SKM-1 treated with dmso at 0.1 percent for 144 hours (cell line): ENCODE measurements at regions not wholly inside any gene's neighbourhood (a gene's known extent, or its start where the extent isn't known, plus 50 kb on each side); places are given as distances from the start of the nearest gene placed in this dataset.

Source experiments
- DNase-seq: peaks from one replicate; lab custom pipeline; 2025; ENCODE audit not compliant: unreplicated experiment; lab: John Stamatoyannopoulos, UW

DNA sequence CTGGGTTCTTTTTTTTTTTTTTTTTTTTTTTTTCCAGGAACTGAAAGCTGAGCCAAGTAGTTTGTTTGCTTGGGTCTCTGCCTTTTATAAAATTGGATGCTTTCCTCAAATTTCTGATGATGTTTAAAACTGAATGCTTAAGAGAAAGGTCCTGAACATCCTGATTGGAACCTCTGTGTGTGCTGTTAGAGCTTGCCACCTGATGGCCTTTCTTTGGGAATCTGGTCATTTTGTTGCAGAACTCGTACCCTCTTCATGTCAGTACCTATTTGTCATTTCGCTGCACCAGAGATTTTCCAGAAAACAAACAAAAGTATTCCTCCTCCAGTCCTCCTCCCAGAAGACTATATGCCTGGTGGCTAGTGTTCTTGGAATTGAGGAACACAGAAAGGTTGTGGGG is 81.2 kb upstream of the KLF12 start:
- no peak for DNase-seq

DNA sequence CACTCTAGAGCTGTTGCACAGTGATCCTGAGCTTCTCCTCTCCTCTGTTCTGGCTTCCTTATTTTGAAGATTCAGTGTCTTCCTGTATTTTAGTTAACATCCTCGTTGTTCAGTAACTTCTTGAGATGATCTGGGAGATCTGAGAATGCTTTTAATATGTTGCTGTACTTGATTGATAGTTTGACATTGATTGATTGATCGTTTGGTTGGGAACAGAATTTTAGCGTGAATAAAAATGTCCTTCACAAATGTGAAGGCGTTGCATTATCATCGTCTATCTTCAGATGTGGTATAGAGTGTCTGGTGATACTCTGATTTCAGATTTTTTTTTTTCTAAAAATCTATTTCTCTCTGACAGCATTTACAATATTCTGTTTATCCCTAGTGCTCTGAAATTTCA is 80.1 kb upstream of the KLF12 start:
- no peak for DNase-seq

DNA sequence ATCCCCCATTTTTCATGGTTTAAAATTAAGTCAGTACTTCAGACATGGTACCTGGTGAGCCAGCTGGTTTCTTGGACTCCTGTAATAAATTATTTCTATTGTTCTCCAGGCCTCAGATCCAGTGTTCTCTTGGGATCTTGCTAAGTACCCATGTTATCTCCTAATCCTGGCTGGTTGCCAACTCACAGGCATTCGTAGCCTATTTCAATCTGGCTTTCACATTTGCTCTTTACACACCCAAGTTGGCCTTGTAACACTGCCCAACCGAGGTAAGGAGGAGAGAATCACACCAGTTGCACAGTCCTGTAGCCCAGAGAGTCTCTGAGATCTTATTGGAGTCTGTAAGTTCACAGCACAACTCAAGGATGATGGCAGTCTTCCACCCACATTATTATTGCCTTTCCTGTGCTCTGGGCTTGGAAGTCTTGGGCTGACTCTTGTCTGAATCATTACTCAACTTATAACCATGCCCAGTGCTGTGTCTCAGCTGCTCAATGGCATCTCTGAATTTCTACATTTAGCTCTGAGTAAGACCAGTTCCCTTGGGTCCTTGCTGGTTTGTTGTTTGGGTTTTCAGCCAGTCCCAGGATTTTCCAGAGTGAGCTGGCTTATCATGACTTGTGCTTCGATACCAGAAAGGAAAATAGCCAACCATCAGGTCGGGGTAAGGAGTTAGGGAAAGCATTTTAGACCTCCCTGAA is 76.6 kb upstream of the KLF12 start:
- no peak for DNase-seq

DNA sequence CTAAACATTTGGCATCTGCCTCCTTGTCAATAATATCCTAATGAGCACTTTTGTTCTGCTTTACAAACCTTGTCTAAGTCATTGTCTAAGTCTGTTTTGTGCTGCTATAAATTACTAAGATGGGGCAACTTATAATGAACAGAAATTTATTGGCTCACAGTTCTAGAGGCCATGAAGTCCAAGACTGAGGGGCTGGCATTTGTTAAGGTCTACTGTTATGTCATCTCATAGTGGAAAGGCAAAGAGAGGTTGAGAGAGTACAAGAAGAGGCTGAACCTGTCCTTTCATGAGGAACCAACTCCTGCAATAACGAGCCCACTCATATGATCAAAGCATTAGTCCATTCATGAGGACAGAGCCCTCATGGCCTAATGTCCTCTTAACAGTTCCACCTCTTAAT is 72.7 kb upstream of the KLF12 start:
- no peak for DNase-seq

DNA sequence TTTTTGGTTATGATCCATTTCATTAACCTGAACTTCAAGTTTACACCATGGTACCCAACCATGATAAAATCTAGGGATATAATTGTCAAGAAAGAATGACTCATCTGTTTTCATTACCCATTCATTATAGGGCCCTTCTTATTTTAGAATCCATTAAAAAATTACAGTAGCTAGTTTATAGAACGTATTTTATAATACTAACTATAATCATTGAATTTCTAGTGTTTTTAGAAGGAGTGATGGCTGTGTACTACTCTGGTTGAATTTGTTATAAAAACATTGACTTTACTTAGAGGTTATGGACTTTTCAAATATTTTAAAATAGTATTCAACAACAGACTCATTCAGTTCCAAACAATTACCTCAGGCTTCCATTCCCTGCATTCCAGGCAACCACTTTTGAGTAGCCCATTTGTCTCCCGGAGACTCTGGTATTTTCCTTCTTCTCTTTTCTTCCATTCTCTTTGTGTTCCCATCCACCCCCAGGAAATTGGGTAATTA is 71.9 kb upstream of the KLF12 start:
- no peak for DNase-seq

DNA sequence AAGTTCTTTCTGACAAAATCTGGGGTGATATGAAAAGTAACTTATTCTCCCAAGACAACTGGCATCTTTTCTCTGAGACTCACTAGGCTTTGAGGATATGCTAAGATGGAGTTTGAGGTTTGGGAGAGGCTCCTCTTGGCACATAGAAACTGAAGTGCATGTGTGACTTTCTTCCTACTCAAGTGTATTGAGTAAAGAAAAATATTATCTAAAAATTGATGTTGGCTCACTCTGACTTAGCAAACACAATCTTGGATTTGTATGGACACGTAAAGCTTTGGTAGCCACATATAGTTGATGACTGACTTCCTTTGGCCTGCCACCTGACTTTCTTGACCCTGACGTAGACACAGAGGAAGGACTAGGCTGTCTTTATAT is 71.1 kb upstream of the KLF12 start:
- no peak for DNase-seq

DNA sequence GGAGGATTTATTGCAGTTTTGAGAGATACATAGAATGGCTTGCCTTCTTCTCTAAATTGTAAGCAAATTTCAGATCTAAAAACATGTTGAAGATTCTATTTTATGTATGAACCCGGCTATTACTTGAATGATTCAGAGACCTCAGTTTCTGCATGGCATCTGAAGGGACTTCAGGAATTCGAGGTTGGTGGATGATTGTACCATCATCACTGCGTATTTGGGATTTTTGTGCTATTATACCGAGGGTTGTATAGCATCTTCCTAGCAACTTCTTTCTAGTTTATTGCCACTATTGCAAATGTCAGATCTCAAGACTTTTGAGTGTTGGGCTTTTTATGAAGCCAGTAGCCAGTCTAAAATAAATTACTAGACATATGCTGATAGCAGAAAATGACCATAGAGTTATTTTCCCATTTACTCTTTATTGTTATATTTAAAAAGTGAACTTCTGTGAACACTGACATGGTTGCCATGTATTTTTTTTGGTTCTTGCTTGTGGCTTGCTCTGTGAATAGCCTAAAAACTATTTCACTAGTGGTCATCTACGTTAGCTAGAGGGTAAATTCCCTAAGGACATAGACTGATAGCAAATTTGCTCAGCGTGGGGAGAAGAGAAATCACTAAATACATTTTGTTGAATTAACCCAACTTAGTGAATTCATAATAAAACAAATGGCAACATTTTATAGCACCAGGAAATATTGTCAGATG is 70.6 kb upstream of the KLF12 start:
- no peak for DNase-seq

DNA sequence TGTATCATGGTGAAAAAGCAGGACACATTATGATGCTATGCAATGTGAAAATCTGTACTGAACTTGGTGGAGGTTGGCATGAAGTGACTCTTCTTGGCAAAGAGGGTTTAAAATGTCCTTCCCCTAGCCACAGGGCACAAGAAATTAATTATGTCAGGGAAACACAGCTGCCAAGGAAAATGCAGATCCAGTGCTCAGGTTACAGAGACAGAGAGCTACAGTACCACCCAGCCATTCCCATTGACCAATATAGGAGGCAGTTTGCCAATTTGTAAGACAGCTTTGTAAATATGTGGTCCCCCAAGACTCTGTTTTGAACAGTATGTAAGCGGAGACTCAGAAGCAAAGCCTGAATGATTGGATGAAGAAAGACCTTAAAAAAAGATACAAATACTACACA is 69.4 kb upstream of the KLF12 start:
- DNase-seq, result no peak

DNA sequence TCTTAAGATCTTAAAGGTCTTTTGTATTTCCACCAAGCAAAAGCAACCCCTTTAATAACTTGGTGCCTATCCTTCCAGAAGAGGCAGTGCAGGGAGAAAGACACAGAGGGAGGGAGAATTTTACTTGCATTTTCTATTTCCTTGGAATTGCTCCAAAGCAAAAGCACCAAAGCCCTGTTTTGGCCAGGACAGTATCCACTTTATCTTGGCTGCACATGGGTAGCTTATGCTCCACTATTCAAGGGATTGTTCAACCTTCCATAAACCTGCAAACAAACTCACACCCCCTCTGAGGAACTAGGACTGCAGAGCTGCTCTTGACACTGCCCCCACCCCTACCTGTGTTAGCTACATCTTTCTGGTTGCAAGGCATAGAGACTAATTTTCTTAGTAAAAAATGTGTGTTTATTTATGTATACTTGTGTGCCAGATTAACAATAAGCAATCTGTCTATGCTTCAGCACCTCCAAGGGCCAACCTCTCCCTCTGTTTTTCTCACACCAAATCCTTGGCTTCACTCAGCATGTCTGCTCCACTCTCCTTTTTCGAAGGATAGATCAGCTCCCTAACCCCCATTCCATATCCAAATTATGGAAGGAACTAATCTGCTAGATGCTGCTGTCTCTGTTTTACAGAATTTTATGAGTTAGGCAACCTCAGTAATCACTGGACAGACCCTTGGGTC is 68.1 kb upstream of the KLF12 start:
- no peak for DNase-seq

DNA sequence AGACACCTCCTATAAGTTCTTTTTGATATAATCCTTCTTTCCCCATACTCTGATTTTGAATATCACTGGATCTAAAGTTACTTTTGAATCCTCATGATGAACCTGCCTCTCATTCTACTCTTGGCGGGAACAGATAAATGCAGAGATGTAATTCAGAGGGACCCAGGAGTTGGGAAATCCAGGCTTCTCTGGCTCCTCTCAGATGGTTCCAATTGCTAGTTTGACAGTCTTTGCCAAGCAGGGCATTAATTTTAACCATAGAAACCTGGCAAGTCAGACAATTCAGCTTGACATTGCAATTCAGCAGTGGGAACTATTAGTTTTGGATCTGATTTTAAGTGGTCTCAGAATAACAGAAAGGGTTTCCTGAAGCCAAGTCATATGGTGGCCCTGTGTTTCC is 67.3 kb upstream of the KLF12 start:
- DNase-seq, result no peak

DNA sequence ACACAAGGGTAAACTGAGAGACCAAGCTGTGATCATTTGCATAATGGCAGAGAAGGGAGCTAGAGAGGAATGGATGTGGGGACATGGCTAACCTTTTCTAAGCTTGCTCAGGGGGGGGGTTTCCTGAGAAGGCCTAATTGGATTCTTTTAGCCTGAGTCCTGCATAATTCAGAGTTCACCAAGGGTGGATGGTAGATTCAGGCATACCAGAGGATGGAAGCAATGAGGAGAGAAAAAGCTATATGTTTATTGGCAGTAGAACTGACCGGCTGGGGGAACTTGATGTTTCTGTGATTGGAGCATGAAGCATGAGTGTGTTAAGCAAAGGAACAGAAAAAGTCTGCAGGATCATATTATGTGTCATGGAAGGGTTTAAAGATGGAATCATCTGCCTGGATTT is 65.9 kb upstream of the KLF12 start:
- no peak for DNase-seq

DNA sequence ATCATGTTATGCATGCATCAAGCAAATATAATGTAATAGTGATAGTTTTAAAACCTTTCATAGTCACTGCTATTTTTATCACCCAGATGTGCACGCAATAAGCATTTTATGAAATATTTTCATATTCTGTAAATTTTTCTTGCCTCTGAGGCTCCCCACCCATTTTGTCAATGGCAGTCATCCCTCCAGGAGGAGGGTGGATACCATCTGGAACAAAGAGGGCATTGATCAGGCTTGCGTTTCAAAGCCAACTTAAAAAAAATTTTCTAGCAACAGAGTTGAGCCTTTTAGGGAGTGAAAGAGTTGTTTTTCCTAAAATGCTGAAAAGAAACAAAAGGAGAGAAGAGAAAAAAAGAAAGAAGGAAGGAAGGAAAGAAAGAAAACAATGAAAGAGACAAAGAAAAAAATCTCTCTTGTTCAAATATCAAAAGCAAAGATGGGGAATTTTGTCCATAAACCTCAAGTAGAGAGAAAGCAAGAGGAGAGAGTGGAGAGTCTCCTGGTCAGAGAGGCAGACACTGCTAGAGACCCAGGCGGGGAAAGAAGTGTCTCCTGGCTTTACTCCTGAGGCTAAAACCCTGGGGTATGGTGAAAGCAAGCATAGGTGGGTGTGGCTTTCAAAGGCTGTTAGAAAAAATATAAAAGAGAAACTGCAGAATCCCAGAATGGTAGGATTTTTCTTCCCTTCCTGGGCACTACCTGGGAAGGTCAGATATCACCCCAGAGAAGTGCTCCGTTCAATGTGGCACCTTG is 63.6 kb upstream of the KLF12 start:
- DNase-seq, result no peak

DNA sequence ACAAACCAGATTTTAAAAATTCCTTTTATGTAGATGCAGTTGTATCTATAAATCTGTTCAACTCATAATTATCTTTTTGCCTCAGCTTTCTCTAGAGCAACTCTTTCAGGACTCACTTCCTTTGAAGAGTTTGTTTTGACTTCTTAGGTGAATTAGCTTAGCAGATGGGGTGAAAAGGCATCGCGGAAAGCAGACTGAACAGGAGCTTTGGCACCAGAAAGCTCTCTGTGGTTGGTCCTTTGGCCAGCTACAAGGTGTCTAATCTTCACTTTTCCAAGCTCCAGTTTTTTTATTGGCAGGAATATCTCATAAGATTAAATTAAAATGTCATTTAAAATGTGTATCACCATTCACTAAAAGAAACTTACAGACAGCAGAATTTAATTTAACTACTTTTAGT is 60.6 kb upstream of the KLF12 start:
- DNase-seq, result no peak

DNA sequence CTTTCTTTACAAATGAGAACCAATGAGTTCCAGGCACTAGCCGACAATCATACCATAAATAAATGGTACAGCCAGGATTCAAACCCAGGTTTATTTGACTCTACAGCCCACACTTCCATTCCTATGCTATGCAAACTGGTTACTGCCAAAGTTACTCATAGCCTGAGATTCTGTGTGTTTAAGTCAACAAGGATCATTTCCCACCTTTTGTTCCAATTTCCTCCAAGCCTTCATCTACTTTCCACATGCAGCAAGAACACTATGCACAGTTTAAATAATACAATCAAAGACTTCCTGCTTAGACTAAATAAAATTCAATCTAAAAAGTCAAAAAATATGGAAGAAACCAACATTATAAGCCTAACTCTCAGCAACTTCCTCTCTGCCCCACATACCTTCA is 59.2 kb upstream of the KLF12 start:
- DNase-seq, result no peak

DNA sequence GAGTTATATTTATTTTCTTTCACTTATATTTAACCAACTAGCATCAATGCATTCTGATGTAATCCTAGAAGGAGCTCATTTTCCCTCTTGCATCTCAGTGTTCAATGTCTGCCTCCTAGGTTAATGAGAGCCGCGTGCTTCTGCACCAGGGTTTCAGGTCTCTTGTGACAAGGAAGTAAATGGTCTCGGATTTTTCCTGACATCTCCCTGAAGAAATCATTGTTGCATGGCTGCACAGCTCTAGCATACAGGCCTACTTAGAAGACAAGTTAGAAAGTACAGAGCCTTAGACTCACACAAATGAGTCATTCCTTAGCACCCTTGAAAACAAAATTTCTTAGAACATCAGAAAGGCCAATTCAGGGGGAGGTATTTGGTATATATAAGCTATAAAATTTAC is 57.2 kb upstream of the KLF12 start:
- DNase-seq, result no peak

DNA sequence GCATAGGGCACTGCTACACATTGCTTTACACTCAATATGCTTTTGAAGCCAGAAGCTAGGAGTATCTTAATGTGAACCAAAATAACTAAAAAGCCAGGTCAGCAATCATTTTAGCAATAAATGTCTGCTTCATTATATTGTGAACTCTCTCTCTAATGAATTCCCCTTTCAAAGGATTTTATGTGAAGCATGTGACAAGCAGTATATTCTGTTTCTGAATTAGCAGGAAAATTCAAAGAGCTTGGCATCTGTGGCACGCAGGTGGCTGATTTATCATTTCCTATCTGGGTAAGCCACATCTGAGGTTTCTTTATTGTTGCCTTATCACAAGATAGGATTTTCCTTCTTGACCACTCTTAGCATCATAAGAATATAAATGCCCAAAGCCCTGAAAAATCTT is 56.8 kb upstream of the KLF12 start:
- no peak for DNase-seq

DNA sequence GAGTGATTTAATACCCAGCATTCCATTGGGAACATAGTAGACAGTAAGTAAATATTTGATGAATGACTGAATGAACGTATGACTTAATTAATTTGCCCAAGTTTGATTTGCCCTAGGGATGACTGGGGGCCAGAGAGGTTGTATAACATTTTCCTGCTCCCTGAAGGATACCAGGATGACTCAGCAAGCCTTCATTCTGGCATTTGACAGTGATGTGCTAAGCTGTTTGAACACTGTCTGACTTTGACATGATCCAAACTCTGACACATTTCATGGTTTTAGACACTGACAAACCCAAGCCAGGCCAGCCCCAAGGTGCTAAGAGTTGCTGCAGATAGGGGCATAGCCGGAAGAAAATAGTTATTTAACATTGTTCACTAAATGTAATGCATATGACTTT is 53.4 kb upstream of the KLF12 start:
- DNase-seq, result no peak

DNA sequence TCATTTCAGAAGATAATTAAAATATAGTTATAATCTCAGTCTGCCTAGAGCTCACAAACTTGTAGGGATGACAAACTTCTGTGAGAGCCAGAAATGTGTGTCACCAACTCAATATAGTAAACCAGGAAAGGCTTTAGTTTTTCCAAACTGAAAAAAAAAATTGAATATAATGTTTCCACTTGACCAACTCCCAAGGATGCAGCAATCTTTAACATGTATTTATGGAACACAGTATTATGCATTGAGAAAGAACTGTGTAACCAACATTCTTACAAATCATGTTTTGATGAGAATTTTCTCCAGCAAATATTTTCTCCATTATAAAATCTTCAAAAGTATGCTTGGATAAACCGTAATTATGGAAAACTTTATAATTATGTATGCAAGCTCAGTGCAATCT is 50.1 kb upstream of the KLF12 start:
- DNase-seq, result no peak
